Activated CD8-positive, alpha-beta T cell treated with anti-CD3 and anti-CD28 coated beads for 36 hours (primary cell): ENCODE measurements at regions not wholly inside any gene's neighbourhood (a gene's known extent, or its start where the extent isn't known, plus 50 kb on each side); places are given as distances from the start of the nearest gene placed in this dataset.

ENCODE experiments used
- ATAC-seq: fragments of 200-7000 bp; cut with Tn5 transposase; one replicate; pipeline ENCODE4 v1.10.0; 2021; ENCODE audit warnings: mild to moderate bottlenecking, moderate library complexity
- CTCF ChIA-PET: fragments of 350-600 bp; sonication (Branson Sonifier 250); formaldehyde crosslinking; loops from one replicate; lab custom pipeline; 2021; ENCODE audit warnings: antibody characterized with exemption; lab: Charles Lee
- POLR2A ChIA-PET: fragments of 350-600 bp; sonication (Branson Sonifier 250); formaldehyde crosslinking; loops from one replicate; lab custom pipeline; 2021; ENCODE audit warnings: antibody characterized with exemption; lab: Charles Lee
- DNase-seq: peaks from one replicate; pipeline ENCODE4 v3.0.0-alpha.2; 2020
- H3K27ac Mint-ChIP-seq: one replicate; pipeline ENCODE4 v1.8.0; 2021; ENCODE audit warnings: mild to moderate bottlenecking, mixed read lengths
- H3K27me3 Mint-ChIP-seq: one replicate; pipeline ENCODE4 v1.8.0; 2021; ENCODE audit warnings: mixed read lengths
- H3K36me3 Mint-ChIP-seq: one replicate; pipeline ENCODE4 v1.8.0; 2021; ENCODE audit warnings: low read depth, mixed read lengths
- H3K4me1 Mint-ChIP-seq: one replicate; pipeline ENCODE4 v1.8.0; 2021; ENCODE audit warnings: low read depth, mixed read lengths
- H3K4me3 Mint-ChIP-seq: one replicate; pipeline ENCODE4 v1.8.0; 2021; ENCODE audit warnings: mild to moderate bottlenecking, moderate library complexity, mixed read lengths
- H3K9me3 Mint-ChIP-seq: one replicate; pipeline ENCODE4 v1.8.0; 2021; ENCODE audit warnings: mixed read lengths
- intact Hi-C: fragments of 100-400 bp; cut with micrococcal nuclease; formaldehyde crosslinking; loops from one replicate; pipeline ENCODE4 v1.10.0; 2022
- TF ChIP-seq, protein P1 (sequence below): fragments of 200-600 bp; IDR thresholded peaks from one replicate; pipeline ENCODE4 v1.8.0; 2022; ENCODE audit warnings: antibody characterized with exemption, mild to moderate bottlenecking

DNA sequence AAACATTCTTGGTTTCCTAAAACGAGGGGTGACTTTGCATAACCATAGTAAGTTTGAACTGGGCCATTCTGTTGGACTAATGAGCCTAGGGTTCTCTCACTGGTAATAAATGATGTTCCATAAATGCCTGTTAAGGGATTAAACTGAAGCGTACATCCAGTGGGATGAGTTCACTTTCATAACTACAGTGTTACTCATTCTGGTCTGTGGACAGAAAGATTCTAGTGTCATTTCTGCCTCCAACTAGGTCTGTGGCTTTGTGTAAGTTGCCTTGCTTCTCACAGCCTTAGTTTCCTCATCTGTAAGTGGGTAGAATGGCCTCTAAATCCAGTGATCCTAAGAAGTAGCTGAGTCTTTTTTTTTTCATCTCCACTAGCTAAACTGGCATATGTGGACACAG is 1860.6 kb upstream of the PIK3C3 start:
- intact Hi-C loops, result no loop called here
- Mint-ChIP-seq H3K27ac (no peak overlapping the region), H3K27me3 (no peaks in the 10 kb centered on the region), H3K4me3 (no peak overlapping the region), H3K36me3 (no peaks in the 10 kb centered on the region), H3K9me3 (peaks cover 4% of the 10 kb centered on the region), H3K4me1 (no peaks in the 10 kb centered on the region)
- no peak for DNase-seq
- TF ChIP-seq, protein P1, sequence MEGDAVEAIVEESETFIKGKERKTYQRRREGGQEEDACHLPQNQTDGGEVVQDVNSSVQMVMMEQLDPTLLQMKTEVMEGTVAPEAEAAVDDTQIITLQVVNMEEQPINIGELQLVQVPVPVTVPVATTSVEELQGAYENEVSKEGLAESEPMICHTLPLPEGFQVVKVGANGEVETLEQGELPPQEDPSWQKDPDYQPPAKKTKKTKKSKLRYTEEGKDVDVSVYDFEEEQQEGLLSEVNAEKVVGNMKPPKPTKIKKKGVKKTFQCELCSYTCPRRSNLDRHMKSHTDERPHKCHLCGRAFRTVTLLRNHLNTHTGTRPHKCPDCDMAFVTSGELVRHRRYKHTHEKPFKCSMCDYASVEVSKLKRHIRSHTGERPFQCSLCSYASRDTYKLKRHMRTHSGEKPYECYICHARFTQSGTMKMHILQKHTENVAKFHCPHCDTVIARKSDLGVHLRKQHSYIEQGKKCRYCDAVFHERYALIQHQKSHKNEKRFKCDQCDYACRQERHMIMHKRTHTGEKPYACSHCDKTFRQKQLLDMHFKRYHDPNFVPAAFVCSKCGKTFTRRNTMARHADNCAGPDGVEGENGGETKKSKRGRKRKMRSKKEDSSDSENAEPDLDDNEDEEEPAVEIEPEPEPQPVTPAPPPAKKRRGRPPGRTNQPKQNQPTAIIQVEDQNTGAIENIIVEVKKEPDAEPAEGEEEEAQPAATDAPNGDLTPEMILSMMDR, result no peak
- CTCF ChIA-PET, result no interaction called here
- no peak for ATAC-seq
- POLR2A ChIA-PET, result no interaction called here

DNA sequence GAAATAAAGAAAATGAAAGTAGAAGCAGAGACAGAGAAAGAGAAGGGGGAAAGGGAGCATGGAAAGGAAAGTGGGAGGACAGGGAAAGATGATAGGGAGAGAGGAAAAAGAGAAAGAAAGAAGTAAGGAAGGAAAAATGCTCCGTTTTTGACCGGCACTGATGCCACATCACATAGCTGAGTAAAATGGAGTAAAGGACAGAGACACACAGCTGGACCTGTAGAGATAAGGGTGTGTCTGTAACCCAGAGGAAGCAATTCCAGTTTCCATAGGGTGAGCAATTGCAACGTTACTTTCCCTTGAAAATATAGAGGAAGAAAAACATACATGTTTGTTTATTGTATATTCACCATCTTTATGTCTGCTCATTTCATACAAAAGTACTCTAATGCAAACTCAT is 1866.9 kb upstream of the PIK3C3 start:
- no peak overlapping the region for H3K4me3 Mint-ChIP-seq
- H3K27ac Mint-ChIP-seq, result no peak overlapping the region
- H3K36me3 Mint-ChIP-seq, result no peaks in the 10 kb centered on the region
- no peak for DNase-seq
- no peak for ATAC-seq
- H3K4me1 Mint-ChIP-seq, result no peaks in the 10 kb centered on the region
- POLR2A ChIA-PET, result no interaction called here
- peaks cover 4% of the 10 kb centered on the region for H3K9me3 Mint-ChIP-seq
- H3K27me3 Mint-ChIP-seq, result no peaks in the 10 kb centered on the region
- TF ChIP-seq, protein P1, result no peak
- CTCF ChIA-PET, result no interaction called here
- intact Hi-C loops, result no loop called here

DNA sequence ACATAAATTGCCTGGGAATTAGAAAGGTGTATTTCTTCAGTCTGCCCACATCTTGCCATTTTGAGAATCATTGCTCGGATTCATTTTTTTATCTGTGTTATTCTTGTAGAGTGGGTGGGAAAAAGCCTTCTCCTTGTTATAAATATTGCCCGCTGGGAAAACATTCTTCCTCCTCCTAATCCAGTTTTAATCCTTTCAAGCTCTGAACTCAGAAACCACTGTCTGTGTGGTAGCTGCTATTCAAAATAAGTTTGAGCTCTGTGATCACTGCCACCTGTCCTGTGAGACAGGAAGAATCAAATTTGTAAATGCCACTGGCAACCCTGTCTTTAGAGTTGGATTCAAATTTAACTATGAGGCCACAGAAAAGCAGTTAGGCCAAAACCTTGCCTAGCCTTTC is 1875.2 kb upstream of the PIK3C3 start:
- Mint-ChIP-seq H3K4me3 (no peak overlapping the region), H3K9me3 (peaks cover 2% of the 10 kb centered on the region), H3K36me3 (no peaks in the 10 kb centered on the region), H3K27me3 (no peaks in the 10 kb centered on the region), H3K4me1 (no peaks in the 10 kb centered on the region), H3K27ac (no peak overlapping the region)
- intact Hi-C loops, result no loop called here
- POLR2A ChIA-PET, result no interaction called here
- CTCF ChIA-PET, result interaction anchor here (0.6 kb wide), 1 partner anchor 277 kb away, joined by 3 read pairs; no protein-coding TSS in a partner anchor
- ATAC-seq (no peak), DNase-seq (no peak)
- TF ChIP-seq, protein P1, result no peak

DNA sequence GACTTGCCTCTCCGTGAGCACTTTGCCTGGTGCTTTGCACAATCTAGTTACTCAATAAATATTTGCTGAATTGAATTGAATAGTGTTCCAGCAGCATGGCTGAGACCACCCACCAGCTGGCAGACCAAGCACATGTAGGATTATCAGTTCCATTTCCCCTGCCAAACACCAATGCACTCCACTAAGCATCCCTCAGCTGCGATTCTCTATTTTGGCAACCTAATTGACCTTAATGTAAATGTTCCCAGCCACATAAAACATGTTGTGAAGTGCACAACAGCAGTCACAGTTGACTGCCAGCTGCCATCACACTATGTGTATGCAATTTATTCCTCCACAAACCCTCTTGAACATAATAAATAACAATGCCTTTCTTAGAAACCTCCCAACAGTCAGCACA is 1879.4 kb upstream of the PIK3C3 start:
- Mint-ChIP-seq H3K4me3 (no peak overlapping the region), H3K9me3 (peaks cover 3% of the 10 kb centered on the region), H3K36me3 (no peaks in the 10 kb centered on the region), H3K27ac (no peak overlapping the region), H3K27me3 (no peaks in the 10 kb centered on the region), H3K4me1 (no peaks in the 10 kb centered on the region)
- ATAC-seq (no peak), DNase-seq (no peak)
- CTCF ChIA-PET, result no interaction called here
- TF ChIP-seq, protein P1, result no peak
- intact Hi-C loops, result no loop called here
- POLR2A ChIA-PET, result no interaction called here

DNA sequence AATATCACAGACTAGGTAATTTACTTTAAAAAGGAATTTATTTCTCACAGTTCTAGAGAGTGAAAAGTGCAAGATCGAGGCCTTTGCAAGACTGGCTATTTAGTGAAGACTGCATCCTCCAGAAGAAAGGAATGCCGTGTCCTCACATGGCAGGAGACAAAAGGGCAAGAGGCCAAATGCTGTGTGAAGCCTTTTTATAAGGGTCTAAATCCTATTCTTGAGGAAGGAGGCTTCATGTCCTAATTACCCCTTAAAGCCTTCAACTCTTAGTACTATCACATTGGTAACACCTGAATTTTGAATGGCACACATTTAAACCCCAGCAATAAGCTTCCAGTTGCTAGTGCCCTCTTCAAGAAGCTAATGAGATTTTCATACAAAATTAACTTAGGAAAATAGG is 1882.3 kb upstream of the PIK3C3 start:
- Mint-ChIP-seq H3K4me3 (no peak overlapping the region), H3K4me1 (no peaks in the 10 kb centered on the region), H3K9me3 (peaks cover 6% of the 10 kb centered on the region), H3K27ac (no peak overlapping the region), H3K36me3 (no peaks in the 10 kb centered on the region), H3K27me3 (no peaks in the 10 kb centered on the region)
- CTCF ChIA-PET, result no interaction called here
- intact Hi-C loops, result no loop called here
- POLR2A ChIA-PET, result no interaction called here
- ATAC-seq, result no peak
- no peak for DNase-seq
- TF ChIP-seq, protein P1, result no peak
